ENCODE measurements at regions not wholly inside any gene's neighbourhood (a gene's known extent, or its start where the extent isn't known, plus 50 kb on each side); places are given as distances from the start of the nearest gene placed in this dataset.
A peak's percentile ranks its signal among the peaks of the same experiment; 100 is the strongest.

GRCh38 chr21:43317959-43318358 lies 109.0 kb downstream of the SIK1 start:
- DNase-seq (ENCODE audit: low read depth) = no peak

- no peak for DNase-seq (ENCODE audit: low read depth)
Measured at GRCh38 chr21:43317254-43317748, 109.6 kb downstream of the SIK1 start.

- no peak for DNase-seq (ENCODE audit: low read depth)
Measured at GRCh38 chr21:43316156-43316845, 110.6 kb downstream of the SIK1 start.

DNA sequence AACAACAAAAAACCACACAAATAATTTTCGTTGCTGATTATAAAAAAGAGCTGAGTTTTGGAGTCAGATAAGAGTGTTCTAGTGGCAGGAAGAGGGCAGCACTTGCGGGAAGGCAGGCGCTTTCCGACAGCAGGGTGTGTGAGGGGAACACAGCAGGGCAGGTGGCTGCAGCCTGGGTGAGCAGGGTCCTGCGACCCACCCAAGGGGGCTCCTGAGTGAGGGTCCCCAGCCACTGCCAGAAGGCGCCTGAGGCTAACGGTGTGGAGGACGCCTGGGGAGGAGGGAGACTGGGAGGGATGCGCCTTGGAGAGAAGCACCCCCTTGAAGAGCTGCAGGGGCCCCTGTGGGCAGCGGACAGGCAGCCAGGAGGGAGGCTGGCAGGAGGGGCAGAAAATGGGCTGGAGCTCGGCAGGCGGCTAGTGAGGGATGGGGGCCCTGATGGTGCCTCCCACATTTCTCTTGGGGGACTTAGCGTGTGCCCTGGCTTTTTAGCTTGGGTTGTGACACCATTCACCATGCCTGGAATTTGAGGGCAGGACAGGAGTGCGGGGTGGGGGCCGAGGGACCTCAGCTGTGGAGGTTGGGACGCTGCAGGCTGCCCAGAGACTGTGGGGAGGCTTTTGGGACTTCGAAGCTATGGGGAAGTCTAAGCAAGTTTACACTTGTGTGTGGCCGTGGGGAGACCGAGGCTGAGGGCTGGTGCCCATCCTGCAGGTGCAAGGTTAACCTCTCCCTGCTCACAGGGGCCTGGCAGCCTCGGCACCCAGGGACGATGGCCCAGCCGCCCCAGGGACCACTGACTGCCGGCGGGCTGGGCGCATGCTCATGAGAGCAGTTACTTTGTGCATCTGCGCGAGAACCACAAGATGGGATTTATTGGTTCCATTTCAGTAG lies 111.4 kb downstream of the SIK1 start:
- no peak for DNase-seq (ENCODE audit: low read depth)

- no peak for DNase-seq (ENCODE audit: low read depth)
Measured at GRCh38 chr21:43313939-43314405, 113.0 kb downstream of the SIK1 start.

- DNase-seq (ENCODE audit: low read depth) = no peak
Measured at GRCh38 chr21:43313221-43313938, 113.6 kb downstream of the SIK1 start.

DNA sequence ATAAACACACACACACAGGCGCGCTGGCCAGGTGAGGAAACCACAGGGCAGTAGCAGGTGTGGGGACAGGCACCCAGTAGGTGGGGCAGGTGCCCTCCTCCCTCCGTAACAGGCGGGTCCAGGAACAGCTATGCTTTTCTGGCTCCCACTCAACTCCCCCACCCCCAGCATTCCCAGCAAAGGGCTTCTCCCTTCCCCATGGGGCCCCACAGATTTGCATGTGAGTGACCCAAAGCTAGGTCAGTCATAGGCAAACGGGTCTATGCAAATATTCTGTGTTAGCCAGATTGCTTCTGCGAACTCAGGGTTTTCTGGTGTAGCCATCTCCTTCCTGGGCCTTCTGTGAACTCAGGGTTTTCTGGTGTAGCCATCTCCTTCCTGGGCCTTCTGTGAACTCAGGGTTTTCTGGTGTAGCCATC lies 114.2 kb downstream of the SIK1 start:
- DNase-seq (ENCODE audit: low read depth) = no peak

GRCh38 chr21:43312011-43312410 lies 114.9 kb downstream of the SIK1 start:
- peak; percentile 18 for DNase-seq (ENCODE audit: low read depth)

DNA sequence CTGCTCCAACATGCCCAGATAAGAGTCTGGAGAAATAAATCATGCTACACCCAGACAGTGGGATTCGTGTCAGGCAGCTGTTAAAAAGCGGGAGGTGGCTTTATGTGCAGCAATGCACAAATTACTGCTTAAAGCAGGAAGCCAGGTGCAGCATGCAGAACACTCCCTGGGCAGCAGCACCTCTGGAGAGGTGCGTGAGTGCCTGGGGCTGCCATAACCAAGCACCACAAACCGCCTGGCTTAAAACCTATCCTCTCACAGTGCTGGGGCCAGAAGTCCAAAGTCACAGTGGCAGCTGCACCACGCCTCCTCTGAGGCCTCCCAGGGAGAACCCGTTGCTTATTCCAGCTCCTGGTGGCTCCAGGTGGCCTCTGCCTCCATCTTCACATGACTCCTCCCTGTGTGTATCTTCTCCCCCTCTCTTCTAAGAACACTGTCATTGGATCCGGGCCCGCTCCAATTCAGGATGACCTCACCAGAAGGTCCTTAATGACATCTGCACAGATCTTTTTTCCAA lies 115.6 kb downstream of the SIK1 start:
- DNase-seq (ENCODE audit: low read depth) = no peak

DNA sequence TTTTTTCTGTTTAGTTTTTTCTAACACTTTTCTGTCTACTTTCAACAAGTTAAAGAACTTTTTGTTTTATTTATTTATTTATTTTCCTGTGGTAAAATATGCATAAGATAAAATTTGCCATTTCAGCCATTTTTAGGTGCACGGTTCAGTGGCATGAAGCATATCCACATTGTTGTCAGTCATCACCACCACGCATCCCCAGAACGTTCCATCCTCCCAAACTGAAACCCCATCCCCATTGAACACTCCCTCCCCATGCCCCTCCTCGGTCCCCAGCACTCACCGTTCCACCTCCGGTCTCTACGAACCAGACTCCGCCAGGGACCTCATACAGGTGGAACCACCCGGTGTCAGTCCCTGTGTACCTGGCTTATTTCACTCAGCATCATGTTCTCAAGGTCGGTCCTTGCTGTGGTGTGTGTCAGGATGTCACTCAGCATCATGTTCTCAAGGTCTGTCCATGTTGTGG lies 118.1 kb downstream of the SIK1 start:
- DNase-seq (ENCODE audit: low read depth) = no peak

DNA sequence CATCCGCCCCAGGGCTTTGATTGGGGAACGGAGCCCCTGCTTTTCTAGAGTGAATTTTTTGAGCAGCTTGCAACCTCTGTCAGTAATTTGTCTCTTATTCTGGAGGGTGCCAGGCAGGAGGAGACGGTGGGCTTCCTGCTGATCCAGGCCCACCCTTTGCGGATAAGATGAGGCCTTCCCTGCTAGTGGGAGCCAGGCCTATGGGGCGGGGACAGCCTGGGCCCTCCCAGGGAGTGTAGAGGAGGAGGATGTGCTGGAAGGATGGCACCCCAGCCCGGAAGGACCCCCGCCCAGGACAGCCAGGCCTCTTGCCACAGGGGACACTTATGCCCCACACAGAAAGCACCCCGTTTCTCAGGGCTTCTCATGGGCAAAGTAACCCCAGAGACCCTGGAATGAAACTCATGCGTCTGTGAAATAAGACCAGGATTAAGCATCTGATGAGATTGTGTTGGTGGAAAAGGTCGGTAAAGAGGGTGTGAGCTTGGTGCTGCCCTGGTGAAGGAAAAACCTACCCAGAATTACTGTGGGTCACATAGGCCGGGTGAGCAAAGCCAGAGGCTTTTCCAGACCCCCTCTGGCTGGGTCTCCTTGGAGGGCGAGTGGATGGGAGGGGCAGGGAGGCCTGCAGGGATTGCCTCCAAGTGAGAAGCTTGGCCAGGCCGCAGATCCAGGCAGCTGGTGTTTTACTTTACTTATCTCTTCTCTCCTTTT lies 118.7 kb downstream of the SIK1 start:
- no peak for DNase-seq (ENCODE audit: low read depth)

DNA sequence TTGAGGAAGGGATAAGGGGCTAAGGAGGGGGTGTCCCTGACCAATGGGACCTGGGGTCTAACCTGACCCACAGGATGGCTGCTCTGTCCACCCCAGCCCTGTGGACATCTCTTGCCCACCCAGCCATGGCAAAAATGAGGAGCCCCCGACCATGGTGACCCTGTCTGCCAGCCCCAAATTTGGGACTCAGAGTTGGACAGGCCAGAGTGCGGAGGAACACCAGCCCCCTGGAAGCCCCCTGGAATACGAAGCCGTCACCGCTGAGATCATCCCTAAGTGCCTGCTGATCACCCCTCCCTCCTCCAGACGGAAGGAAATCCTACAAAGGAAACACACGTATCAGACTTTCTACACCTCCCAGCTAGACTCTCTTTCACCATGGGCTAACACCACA lies 119.3 kb downstream of the SIK1 start:
- no peak for DNase-seq (ENCODE audit: low read depth)

DNA sequence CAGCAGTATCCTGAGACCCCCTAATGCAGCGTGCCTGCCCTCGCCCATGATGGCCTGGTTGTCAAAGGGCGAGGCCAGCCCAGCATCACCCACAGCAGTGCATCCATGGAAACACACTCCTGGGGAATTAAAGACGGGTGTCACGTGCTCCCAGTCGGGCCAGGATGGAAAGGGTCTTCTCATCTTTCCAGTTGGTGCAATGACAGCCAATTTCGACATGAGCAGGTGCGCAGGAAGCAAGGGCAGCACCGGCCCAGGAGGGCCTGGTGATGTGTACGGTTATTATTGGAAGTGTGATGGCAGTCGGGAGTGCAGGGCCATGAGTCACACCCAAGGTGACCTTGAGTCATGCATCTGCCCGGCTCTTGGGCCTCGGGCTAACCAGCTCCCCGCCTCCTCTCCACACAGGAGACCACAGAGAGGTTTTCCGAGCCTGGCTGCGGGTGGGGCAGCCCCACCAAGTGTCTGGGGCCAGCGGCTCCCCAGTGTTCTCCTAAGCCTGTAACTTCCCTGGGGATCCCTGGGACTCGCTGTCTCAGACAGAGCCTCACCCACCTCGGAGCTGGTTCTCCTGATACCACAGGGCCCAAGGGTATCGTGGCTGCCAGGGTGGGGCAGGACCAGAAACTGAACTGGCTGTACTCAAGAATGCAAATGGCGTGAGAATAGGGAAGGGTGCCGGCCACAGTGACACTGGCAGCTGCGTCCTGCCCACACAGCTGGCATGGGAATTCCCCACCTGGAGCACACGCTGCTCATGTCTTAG lies 119.8 kb downstream of the SIK1 start:
- peak; percentile 72 for DNase-seq (ENCODE audit: low read depth)

- DNase-seq (ENCODE audit: low read depth) = no peak
Measured at GRCh38 chr21:43306391-43306790, 120.5 kb downstream of the SIK1 start.

DNA sequence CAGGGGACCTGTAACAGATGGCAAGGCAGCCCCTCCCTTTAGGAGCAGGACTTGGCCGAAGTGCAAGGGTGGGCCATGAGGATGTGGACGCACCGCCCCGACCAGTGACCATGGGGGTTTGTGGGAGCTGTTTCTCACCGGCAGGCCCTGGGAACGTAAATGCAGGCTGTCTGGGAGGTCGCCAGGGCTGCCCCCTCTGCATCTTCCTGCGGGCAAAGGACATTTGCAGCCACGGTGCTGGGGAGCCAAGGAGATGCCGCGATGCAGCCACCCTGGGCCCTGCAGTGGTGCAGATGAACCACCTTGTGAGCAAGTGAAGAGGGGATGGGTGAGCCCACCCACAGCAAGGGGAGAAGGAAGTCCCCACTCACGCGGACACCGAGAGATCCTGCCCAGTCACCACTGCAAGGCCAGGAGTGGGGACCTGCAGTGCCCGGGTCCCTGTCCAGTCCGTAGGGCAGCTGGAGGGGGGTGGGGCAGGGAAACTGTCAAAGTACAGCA lies 121.1 kb downstream of the SIK1 start:
- no peak for DNase-seq (ENCODE audit: low read depth)

- peak; percentile 22 for DNase-seq (ENCODE audit: low read depth)
Measured at GRCh38 chr21:43305336-43305665, 121.6 kb downstream of the SIK1 start.

DNA sequence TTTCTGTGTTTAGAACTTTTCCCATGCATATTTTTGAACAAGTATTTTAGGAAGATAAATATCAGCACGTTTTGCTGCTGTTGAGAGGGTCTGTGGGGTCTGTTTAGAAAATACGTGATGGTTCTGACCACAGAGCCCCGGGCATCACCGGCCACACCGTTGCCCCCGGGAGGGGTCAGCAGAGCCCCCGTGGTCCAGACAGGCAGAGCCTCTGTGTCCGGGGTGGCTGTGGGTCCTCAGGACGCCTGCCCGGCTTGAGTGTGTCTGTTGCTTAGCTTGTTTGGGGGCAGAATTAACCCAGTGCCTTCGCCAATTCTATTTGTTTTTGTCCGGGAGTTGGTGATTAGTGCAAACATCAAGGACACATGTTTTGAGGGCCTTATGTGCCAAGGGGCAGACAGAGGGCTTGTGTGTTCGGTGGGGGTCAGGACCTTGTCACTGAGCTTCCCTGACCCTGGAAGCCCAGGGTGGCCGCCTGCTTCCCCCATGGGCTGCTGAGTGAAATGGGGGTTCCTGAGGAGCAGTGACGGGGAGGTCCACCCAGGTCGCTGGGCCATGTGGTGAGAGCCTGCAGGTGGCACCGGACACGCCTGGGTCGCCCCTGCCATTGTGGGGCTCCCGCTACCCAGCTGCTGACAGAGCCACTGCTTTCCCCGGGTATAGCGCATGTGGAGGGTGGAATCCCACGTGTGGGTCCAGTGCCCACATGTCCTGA lies 122.2 kb downstream of the SIK1 start:
- no peak for DNase-seq (ENCODE audit: low read depth)

DNA sequence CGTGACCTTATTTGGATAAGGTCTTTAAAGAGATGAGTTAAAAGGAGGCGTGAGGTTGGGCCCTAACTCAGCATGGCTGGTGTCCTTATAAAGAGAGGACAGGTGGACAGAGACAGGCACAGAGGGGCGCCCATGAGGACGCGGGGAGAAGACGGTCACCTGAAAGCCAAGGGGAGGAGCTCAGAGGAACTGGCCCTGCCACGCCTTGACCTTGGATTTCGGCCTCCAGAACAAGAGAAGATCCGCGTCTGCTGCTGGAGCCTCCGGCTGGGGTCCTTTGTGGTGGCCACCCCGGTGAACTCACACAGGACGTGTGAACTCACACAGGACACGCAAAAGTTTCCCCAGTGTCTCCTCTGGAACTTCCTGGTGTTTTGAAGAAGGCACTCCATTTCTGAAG lies 122.7 kb downstream of the SIK1 start:
- DNase-seq (ENCODE audit: low read depth) = no peak

GRCh38 chr21:43303275-43304178 lies 123.4 kb downstream of the SIK1 start:
- no peak for DNase-seq (ENCODE audit: low read depth)

All from renal cortical epithelial cell (primary cell).